ENCODE measurements at regions not wholly inside any gene's neighbourhood (a gene's known extent, or its start where the extent isn't known, plus 50 kb on each side); places are given as distances from the start of the nearest gene placed in this dataset.
"Not testable (repeated sequence)": the region's sequence is repeated elsewhere in the genome, so short reads cannot be mapped to it uniquely, and the experiment has no call there.

- no peak for DNase-seq (ENCODE audit: low read depth in 1 of 2, low spot score in 1 of 2)
Observed at GRCh38 chr15:92705764-92706163, 50.2 kb upstream of the FAM174B start.

GRCh38 chr15:92706201-92706600 is 50.6 kb upstream of the FAM174B start:
- DNase-seq (ENCODE audit: low read depth in 1 of 2, low spot score in 1 of 2): no peak

- no peak for DNase-seq (ENCODE audit: low read depth in 1 of 2, low spot score in 1 of 2)
Observed at GRCh38 chr15:92707880-92708551, 52.4 kb upstream of the FAM174B start.

- DNase-seq (ENCODE audit: low read depth in 1 of 2, low spot score in 1 of 2): no peak
Observed at GRCh38 chr15:92708635-92709034, 53.1 kb upstream of the FAM174B start.

DNA sequence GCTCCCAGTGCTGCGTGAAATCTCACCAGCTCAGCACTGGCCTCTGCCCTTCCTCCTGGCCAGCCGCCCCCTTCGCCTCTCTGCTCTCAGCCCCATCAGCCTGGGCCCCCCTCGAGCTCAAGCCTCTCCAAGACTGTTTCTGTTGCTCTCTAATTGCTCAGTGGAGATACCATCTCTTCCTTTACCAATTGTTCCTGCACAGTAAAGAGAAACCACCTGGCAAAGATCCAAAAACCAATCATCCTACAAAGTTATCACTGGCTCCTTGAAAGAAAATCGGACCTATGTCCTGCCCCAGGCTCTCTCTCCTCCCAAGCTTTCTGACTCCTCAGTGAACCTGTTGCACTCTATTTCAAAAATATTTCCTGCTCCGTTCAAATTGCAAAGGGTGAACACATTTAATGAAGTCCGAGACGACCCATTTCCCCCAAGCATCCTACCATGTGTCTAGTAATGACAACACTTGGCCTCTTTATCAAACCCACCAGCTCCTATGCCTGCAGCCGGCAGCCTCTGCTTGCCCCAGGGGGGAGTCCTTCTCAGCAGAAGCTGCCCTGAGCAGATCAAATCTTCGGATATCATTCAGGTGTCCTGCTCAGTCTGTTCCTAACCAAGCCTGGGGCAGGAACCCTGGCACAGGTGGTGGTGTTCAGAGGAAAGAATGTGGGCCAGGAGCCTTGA is 53.7 kb upstream of the FAM174B start:
- DNase-seq (ENCODE audit: low read depth in 1 of 2, low spot score in 1 of 2): no peak

- no peak for DNase-seq (ENCODE audit: low read depth in 1 of 2, low spot score in 1 of 2)
Observed at GRCh38 chr15:92711457-92711831, 55.9 kb upstream of the FAM174B start.

DNA sequence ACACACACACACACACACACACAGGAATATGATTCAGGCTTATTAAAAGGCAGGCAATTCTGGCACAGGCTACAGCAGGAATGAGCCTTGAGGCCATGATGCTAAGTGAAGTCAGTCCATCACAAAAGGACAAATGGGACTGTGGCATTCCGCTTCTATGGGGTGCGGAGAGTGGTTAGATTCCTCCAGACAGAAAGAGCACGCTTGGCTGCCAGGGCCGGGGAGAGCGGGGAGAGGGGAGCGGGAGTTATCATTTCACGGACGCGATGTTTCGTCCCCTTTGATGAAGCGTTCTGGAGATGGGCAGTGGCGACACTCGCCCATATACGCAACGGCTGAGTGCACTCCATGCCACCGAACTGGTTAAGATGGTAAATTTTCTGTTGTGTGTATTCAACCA is 58.5 kb upstream of the FAM174B start:
- DNase-seq (ENCODE audit: low read depth in 1 of 2, low spot score in 1 of 2): no peak

- peak; percentile 53 to 76 for DNase-seq (ENCODE audit: low read depth in 1 of 2, low spot score in 1 of 2)
Observed at GRCh38 chr15:92714477-92715401, 59.2 kb upstream of the FAM174B start.

GRCh38 chr15:92715758-92716157 is 60.2 kb upstream of the FAM174B start:
- DNase-seq (ENCODE audit: low read depth in 1 of 2, low spot score in 1 of 2): no peak

DNA sequence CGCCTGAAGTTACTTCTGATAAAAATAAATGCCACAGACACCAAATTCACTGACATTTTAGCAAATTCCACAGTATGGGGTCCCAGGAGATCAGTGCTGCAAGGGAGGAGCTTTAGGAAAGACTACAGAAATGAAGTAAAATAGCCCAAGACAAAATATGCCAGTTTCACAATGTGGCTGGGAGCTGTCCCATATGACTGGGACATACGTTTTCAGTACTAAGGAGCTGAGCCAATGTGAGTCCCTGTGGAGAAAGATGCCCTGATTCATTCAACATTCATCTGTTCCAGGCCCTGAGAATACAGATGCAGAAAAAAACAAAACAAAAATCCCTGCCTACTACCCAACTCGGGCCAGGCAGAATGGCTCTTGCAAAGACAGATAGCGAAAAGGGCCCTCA is 63.4 kb upstream of the FAM174B start:
- no peak for DNase-seq (ENCODE audit: low read depth in 1 of 2, low spot score in 1 of 2)

GRCh38 chr15:92724144-92724543 is 68.6 kb upstream of the FAM174B start:
- no peak for DNase-seq (ENCODE audit: low read depth in 1 of 2, low spot score in 1 of 2)

DNA sequence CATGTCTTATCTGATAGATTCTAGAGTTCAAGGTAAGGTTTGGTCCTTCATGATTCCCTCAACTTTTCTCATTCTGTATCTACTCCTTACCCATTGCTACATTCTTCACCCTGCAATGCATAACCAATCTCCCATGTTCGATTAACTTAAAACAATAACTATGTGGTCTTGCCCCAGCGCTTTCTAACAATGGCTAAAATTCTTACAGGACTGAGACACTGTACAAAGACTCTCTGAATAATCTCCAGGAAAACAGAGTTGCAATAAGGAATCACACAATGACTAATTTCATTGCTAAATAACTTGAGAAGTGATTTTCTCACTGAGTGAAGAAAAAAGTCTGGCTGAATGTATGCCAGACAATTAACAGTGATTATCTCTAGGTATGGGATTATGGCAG is 69.6 kb upstream of the FAM174B start:
- DNase-seq (ENCODE audit: low read depth in 1 of 2, low spot score in 1 of 2): no peak

DNA sequence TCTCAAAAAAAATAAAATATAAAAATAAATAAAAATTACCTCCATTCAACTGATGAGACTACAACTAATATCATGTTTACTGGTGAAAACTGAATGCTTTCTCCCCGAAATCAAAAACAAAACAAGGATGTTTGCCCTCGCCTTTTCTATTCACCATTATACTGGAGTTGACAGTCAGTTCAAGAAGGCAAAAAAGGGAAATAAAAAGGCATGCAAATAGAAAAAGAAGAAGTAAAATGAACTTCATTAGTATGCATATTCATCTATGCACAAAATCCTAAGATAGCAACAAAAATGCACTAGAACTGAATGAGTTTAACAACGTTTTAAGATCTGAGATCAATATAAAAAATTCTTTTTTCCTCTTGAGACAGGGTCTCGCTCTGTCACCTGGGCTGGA is 72.7 kb upstream of the FAM174B start:
- DNase-seq (ENCODE audit: low read depth in 1 of 2, low spot score in 1 of 2): no peak

DNA sequence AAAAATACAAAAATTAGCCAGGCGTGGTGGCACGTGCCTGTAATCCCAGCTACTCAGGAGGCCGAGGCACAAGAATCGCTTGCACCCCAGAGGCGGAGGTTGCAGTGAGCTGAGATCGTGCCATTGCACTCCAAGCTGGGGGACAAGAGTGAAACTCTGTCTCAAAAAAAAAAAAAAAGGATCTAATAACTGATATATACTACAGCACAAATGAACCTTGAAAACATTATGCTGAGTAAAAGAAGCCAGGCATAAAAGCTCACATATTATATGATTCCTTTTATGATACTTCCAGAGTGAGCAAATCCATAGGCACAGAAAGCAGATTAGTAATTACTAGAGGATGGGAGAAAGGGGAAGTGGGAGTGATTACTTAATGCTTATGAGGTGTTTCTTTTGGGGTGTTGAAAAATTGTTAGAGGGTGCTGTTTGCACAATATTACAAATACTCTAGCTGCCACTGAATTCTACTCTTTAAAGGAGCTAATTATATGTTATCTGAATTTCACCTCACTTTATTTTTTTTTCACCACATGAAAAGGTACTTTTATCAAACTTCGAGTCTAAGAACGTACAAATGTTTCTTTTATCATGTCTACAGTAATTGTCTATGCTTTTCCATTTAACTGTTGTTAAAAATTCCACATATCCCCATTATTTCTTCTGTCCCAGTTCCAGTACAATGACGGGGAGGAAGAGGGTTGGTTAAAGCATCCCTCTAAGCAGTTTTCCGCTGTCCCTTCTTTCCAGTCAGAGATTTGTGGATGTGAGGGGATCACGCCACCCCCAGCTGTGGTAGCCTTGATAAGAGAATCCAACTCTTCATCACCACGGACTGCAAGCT is 77.7 kb upstream of the FAM174B start:
- DNase-seq (ENCODE audit: low read depth in 1 of 2, low spot score in 1 of 2): no peak

DNA sequence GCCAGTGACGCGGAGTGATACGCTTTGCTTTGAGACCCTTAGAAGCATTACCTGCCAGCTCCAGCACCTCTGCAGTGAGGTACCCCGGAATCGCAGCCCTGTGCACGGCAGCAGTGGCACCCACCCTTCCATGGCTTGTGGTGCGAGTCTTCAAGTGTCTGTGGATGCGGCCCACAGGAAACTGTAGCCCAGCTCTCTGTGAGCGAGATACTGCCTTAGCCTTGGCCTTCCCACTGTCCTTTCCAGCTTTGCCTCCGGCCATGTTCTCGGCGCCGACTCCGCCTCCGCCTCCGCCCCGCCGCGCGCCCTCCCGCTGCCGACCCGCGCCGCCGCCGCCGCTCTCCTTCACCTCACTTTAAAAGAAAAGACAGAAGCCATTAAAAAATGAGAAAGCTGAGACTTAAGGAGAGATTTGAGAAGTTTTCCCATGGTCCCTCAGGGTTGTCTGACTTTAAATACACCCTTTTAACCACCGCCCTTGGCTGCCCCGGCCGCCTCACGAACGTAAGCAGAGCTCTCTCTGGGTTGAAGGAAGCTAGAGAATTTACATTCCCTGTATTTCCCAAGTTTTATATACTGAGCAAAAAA is 78.5 kb upstream of the FAM174B start:
- no peak for DNase-seq (ENCODE audit: low read depth in 1 of 2, low spot score in 1 of 2)

- DNase-seq (ENCODE audit: low read depth in 1 of 2, low spot score in 1 of 2): not testable (repeated sequence)
Observed at GRCh38 chr15:92739246-92739645, 83.7 kb upstream of the FAM174B start.

DNA sequence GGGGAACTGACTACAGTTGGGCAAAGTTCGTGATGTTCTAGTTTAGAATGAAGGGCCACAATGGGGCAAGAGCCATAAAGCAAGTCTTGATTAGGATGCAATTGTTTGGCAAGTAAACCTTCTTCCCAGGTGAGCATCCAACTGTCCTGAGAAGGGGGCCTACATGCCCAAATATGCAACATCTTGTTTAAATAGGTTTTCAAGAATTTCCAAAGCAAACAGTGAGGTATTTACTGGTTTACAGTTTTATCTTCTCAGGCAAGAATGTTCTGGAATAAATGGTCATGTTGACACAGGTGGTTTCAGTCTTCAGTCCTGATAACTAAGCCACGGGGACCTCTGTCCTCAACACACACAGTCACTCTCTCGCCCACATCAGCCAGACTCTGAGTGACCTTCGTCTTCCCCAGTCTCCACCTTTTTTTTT is 90.3 kb upstream of the FAM174B start:
- DNase-seq (ENCODE audit: low read depth in 1 of 2, low spot score in 1 of 2): no peak

- DNase-seq (ENCODE audit: low read depth in 1 of 2, low spot score in 1 of 2): no peak
Observed at GRCh38 chr15:92747047-92747446, 91.5 kb upstream of the FAM174B start.

- no peak for DNase-seq (ENCODE audit: low read depth in 1 of 2, low spot score in 1 of 2)
Observed at GRCh38 chr15:92749216-92749615, 93.6 kb upstream of the FAM174B start.

DNA sequence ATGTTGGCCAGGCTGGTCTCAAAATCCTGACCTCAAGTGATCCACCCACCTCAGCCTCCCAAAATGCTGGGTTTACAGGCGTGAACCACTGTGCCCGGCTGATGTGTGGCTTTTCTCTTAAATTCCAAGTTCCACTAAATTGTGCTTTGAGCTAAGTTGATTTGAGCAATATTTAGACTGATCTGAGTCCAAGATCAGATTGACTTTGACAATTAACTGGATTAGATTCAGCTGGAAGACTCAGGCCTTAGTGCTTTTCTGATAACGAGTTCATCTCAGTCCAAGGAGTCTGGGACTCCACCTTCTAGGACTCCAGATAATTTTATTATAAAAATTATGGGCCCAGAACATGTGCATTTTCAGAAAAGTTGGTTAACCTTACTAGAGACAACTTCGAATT is 94.4 kb upstream of the FAM174B start:
- no peak for DNase-seq (ENCODE audit: low read depth in 1 of 2, low spot score in 1 of 2)

GRCh38 chr15:92751528-92751927 is 96.0 kb upstream of the FAM174B start:
- no peak for DNase-seq (ENCODE audit: low read depth in 1 of 2, low spot score in 1 of 2)

All from activated CD4-positive, alpha-beta T cell treated with anti-CD3 and anti-CD28 coated beads, Interleukin-2, amount 50 U/mL, for 24 hours (primary cell).